HG03060 (cell line): ENCODE measurements at regions not wholly inside any gene's neighbourhood (a gene's known extent, or its start where the extent isn't known, plus 50 kb on each side); places are given as distances from the start of the nearest gene placed in this dataset.
A peak's percentile ranks its signal among the peaks of the same experiment; 100 is the strongest.

Experiments used
- ATAC-seq: cut with Tn5 transposase; IDR thresholded peaks from one replicate; pipeline ENCODE4 v1.9.1; 2021; ENCODE audit warnings: low read depth, moderate number of reproducible peaks; ENCODE audit not compliant: unreplicated experiment

DNA sequence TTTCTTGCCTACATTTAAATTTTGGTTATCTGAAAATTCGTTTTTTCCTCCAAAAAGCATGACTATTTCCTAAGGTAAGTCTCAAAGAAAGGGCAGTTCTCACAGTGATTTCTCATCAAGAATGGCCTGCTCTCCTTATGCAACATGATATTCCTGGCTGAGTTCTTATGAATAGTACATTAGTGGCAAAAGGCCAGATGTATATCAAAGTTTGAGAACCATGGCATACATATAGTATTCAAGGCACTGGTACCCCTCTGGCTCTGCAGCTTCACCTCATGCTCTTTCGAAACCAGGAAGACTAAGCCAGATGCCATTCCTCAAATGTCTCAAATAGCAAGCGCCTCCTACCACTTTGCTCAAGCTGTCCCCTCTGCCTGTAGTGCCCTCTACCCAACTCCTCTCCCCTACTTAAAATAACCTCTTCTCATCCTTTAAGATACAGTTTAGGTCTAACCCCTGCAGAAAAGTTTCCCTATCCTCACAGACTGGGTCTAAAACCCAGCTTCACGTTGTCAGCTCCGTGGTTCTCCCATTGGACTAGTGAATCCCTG is 280.3 kb downstream of the HACE1 start:
- ATAC-seq: no peak

GRCh38 chr6:104575536-104575935 is 284.2 kb downstream of the HACE1 start:
- ATAC-seq: no peak

DNA sequence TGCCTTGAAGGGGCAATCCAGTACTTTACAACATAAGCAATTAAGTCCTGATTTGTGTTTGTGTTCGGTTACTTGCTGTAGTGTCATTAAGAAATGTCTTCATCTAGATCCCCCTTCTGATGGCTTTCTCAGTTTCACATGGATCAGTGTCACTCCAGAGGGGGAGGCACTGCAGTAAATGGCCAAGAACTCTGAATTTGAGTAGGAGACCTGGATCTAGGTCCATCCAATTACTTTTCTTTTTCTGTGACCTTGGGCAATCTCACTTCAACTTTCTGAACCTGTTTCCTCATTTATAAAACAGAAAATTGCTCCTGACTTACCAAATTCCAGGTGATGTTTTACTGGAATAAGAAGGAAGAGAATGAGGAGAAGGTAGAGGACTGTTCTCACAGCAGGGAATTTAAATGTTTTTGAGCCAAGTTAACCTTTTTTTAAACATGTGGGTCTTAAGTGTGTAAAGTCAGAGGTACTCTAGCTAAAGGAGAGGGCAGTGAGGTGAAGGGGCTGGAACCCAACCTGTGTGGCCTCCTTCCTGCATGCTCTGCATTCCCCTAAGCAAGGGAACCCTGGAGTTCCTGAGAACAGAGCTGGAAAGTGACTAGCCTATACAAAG is 285.5 kb downstream of the HACE1 start:
- no peak for ATAC-seq

DNA sequence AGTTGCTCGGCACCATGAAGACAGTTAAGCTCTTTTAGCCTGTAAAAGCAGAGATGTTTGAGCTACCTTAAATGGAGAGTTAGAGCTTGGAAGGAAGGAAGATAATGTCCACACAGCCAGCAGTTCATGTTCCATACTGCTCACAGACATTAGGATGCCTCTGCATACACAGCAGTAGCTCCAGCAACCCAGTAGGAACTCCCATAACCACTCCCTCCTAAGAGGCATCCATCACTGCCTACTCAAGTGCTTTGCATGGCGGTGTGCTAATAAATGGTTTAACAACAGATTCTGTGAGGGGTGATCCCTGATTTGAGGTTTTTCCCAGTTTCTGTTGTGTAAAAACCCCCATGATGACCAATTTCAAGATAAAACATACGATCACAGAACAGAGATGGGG is 286.4 kb downstream of the HACE1 start:
- ATAC-seq: no peak

DNA sequence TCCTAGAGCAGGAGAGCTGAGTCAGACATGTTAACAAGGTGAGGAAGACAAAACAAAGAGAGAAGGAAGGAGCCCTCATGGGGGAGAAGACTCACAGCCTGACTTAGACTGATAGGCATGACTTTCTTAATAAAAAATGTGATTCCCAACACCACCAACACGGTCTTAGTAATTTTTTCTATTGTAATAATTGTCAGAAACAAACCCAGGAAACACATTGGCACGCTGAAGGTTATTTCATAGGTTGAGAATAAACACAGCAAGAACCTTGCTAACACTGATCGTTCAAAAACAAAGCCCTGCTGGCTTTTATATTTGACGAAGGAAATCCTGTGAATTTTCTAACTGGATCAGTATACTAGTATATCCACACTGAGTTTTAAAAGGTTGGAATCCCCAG is 286.8 kb downstream of the HACE1 start:
- no peak for ATAC-seq

- no peak for ATAC-seq
These were observed 293.3 kb downstream of the HACE1 start for GRCh38 chr6:104566411-104566810.

- ATAC-seq: no peak
These were observed 296.4 kb downstream of the HACE1 start for GRCh38 chr6:104563306-104563705.

GRCh38 chr6:104559435-104560202 is 300.1 kb downstream of the HACE1 start:
- ATAC-seq: no peak

DNA sequence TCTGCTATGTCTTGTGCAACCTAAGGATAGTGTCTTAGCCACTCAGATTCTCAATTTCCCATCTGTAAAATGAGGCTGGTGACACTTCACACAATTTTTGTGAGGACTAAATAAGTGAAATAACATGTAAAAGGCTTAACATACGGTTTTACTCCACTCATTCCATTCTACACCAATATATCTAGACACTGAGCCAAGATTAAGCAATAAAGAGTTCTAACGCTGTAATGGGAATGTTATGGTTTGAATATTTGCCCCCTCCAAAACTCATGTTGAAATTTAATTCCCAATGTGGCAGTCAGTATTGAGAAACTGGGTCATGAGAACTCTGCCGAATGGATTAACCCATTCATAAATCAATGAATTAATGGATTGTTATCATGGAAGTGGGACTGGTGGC is 301.0 kb downstream of the HACE1 start:
- ATAC-seq: no peak

- no peak for ATAC-seq
These were observed 311.4 kb downstream of the HACE1 start for GRCh38 chr6:104548297-104548696.

- no peak for ATAC-seq
These were observed 318.3 kb downstream of the HACE1 start for GRCh38 chr6:104541411-104541810.

- ATAC-seq: no peak
These were observed 319.0 kb downstream of the HACE1 start for GRCh38 chr6:104540743-104541142.

DNA sequence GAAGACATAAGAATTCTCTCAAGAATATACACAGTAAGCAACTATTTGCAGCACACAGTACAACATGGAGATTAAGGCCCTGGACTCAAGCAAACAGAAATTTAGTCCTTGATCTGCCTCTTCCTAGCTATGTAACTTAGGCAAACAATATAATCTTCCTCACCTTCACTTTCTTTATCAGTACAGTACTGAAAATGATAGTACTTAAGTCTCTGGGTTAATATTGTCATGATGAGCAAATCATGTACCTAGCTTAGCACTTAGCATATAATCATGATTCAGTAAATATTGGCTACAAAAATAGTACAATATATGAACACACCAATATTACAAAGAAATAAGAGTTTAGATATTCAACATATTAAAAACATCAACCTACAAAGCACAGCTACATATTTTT is 320.5 kb downstream of the HACE1 start:
- ATAC-seq: no peak

DNA sequence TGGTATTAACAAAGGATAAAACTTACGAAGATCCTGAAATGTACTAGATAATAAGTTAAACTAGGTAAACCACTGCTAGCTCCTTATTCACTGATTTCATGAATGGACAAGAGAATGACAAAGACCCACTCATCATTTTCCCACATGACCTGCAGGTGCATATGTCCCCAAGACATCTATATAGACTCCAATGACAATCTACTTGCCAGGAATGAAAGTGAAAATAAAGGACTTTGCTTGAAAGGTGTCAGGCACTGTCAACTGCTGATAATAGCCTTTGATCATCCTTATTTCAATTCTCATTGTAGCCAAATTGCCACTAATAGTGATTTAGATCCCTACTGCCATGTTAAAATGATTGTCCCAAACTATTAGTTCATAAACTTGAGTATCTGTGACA is 321.8 kb downstream of the HACE1 start:
- ATAC-seq: no peak

DNA sequence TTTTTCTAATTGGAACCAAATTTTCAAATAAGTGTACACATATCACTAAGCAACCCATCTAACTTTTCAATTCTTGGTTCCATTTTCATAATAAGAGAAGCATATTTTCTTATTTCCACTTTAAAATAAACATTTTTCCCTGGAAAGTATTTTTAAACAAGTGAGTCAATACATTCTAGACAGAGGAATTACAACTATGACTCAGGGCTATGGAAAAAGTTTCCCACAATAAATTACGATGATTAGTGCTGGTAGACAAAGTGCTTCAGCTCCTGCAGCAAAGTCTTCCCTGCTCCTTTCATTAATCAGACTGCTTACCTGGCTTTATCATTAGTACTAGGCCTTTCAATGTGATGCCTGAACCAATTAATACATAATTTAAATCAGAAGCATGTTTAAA is 322.5 kb downstream of the HACE1 start:
- no peak for ATAC-seq

- ATAC-seq: no peak
These were observed 327.3 kb downstream of the HACE1 start for GRCh38 chr6:104532462-104532861.

- ATAC-seq: no peak
These were observed 328.1 kb downstream of the HACE1 start for GRCh38 chr6:104531646-104532045.

DNA sequence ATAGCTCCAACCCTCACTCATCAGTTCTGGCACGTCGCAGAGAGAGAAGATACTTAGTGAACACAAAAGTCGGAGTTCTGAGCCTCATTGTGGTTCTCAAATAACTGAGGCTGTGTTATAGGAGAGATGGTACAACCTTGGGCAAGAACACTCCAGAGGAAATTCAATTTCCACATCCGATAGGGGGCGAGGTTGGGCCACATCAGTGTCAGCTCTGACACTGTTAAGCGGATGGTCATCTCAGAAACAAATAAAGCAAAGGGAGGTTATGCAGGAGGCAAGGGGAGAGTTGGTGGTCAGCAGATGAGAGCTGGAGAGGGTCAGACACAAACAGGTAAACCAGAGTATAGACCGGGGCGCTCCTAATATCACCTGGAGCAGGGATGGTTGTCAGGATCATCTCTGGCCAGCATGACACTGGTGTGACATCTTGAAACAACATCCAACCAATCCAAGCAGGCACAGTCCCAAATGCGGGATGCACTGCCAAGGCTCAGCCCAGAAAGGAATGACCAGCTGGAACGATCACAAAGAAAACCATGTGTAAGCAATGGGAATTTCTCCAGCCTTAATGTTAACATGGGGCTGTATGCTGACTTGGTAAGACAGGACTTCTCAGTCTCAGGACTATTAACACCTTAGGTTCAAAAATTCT is 331.8 kb downstream of the HACE1 start:
- no peak for ATAC-seq

DNA sequence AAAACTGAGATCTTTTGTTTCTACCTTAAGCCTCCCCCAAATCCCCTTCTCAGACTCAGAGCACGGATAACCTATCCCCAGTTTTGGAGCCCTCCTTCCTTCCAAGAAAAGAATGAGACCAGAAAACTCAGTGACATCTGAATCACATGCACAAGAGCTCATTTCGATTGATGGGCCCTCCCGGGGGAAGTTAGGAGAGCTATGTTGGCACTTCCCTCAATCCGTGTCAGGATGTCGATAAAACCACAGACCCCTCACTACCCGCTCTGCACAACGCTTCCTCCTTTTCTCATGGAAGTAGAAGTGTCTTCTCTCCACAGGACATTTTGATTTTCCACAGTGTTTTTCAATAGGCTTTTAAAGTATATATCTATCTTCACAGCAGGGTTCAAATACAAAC is 332.4 kb downstream of the HACE1 start:
- ATAC-seq: no peak

DNA sequence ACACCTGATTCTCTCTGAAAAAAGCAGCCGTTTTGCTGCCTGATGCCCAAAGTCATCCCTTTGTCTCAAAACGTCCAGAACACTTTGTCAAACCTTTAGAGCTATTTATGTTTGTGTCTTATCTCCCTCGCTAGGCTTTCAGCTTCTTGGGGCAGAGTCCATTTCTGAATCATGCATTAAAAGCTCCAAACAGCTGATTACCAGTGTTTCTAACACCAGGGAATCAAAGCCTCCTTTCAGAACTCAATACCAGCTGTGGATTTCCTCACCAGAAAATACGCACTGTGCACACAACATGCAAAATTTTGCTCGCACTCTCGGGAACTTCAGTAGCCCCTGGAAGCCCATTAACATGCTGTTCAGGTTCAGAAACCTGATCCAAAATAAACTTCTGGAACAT is 333.3 kb downstream of the HACE1 start:
- ATAC-seq: no peak

GRCh38 chr6:104525677-104526322 is 333.9 kb downstream of the HACE1 start:
- peak; percentile 99 for ATAC-seq
